ENCODE measurements at regions not wholly inside any gene's neighbourhood (a gene's known extent, or its start where the extent isn't known, plus 50 kb on each side); places are given as distances from the start of the nearest gene placed in this dataset.

DNA sequence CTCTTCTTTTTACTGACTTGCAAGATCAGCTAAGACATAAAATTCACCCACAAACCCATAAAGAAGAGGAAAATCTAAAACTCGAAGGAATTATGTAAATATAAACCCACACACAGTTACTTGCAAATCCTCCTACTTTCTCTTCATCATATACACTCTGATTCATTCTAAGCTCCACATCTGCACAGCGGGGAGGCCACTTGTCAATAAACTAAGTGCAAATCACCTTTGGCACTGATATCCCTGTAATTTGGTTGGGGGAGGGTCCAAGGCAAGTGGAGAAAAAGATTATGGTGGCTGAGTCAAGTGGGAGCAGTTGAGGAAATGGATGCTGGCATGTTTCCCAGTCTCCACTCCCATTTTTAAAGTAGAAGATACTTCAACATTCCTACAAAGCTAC, 596.5 kb downstream of the MATN1 start:
- TF ChIP-seq, protein P1, sequence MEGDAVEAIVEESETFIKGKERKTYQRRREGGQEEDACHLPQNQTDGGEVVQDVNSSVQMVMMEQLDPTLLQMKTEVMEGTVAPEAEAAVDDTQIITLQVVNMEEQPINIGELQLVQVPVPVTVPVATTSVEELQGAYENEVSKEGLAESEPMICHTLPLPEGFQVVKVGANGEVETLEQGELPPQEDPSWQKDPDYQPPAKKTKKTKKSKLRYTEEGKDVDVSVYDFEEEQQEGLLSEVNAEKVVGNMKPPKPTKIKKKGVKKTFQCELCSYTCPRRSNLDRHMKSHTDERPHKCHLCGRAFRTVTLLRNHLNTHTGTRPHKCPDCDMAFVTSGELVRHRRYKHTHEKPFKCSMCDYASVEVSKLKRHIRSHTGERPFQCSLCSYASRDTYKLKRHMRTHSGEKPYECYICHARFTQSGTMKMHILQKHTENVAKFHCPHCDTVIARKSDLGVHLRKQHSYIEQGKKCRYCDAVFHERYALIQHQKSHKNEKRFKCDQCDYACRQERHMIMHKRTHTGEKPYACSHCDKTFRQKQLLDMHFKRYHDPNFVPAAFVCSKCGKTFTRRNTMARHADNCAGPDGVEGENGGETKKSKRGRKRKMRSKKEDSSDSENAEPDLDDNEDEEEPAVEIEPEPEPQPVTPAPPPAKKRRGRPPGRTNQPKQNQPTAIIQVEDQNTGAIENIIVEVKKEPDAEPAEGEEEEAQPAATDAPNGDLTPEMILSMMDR (IDR thresholded peaks at IDR 0.05; ENCODE audit: low read depth, low read length, poor library complexity, severe bottlenecking), result no peak
- TF ChIP-seq EZH2phosphoT487 (IDR thresholded peaks at IDR 0.05; ENCODE audit: borderline replicate concordance, low read length), result no peak
